Small intestine (tissue), 7 donors: ENCODE measurements at regions not wholly inside any gene's neighbourhood (a gene's known extent, or its start where the extent isn't known, plus 50 kb on each side); places are given as distances from the start of the nearest gene placed in this dataset.
A peak's percentile ranks its signal among the peaks of the same experiment; 100 is the strongest.

Experiments
- DNase-seq, 2 donors: peaks; one replicate each; pipeline versions ENCODE4 v3.0.0 to v3.0.0-alpha.2; 2013
- FAIRE-seq: peaks from 2 replicates; lab custom pipeline; 2012; peaks lifted over from hg19 to GRCh38; lab: Jason Lieb, UNC
- H3K27ac ChIP-seq, 3 donors: one replicate each; pipeline ENCODE4 v1.5.1; 2013; ENCODE audit warnings: low read length in 2 of 3, mild to moderate bottlenecking in 2 of 3, control low read depth in 1 of 3, inconsistent platforms in 1 of 3, low read depth in 1 of 3, moderate library complexity in 1 of 3
- H3K27me3 ChIP-seq, 3 donors: one replicate each; pipeline ENCODE4 v1.6.1; 2013; ENCODE audit warnings: low read length in 3 of 3, inconsistent platforms in 1 of 3; ENCODE audit not compliant: control insufficient read depth in 3 of 3, insufficient read depth in 3 of 3
- H3K36me3 ChIP-seq, 3 donors: one replicate each; pipeline ENCODE4 v1.6.1; 2013; ENCODE audit warnings: low read length in 3 of 3, inconsistent platforms in 1 of 3, low read depth in 1 of 3, mild to moderate bottlenecking in 1 of 3, moderate library complexity in 1 of 3; ENCODE audit not compliant: control insufficient read depth in 3 of 3, insufficient read depth in 2 of 3
- H3K4me1 ChIP-seq, 3 donors: one replicate each; pipeline ENCODE4 v1.6.1; 2013; ENCODE audit warnings: low read length in 2 of 3, inconsistent platforms in 1 of 3, low read depth in 1 of 3, mild to moderate bottlenecking in 1 of 3, moderate library complexity in 1 of 3; ENCODE audit not compliant: control insufficient read depth in 3 of 3, insufficient read depth in 2 of 3
- H3K4me3 ChIP-seq, 3 donors: one replicate each; pipeline ENCODE4 v1.5.1; 2013; ENCODE audit warnings: low read length in 3 of 3, control low read depth in 1 of 3, inconsistent platforms in 1 of 3, low read depth in 1 of 3, mild to moderate bottlenecking in 1 of 3, moderate library complexity in 1 of 3
- H3K9me3 ChIP-seq, 2 donors: one replicate each; pipeline ENCODE4 v1.6.1; 2013; ENCODE audit warnings: low read depth in 1 of 2, low read length in 1 of 2; ENCODE audit not compliant: control insufficient read depth in 2 of 2, insufficient read depth in 1 of 2
- WGBS, 3 donors: extraction: QIAGEN DNeasy Blood & Tissue Kit; methylation state at CpG; one replicate each; pipeline ENCODE4 v1.1.7; 2013; 5-methylcytosine and 5-hydroxymethylcytosine counted together
- donor health status: healthy with polysubstance abuse.
- donor health status: control.
- donor health status: control.
- donor health status: Bipolar disorder and iron deficiency.
- donor health status: healthy.

DNA sequence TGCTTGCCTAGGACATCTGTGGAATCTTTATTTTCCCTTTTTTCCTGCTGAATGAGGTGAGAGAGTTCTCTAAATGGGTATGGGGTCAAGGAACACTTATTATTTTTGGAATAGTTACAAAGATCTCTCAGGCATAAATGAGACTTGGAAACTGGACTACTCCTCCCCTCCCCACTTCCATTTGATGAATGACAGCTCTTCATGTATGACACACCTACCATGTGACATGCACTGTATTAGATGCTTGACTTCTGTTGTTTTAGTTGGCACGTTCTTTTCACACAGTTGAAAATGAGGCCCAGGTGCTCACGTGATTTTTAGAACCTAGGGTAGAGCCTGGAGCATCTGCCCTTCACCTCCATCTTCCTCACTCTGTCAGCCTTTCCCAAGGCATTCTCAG lies 62.4 kb downstream of the VCPKMT start:
- Histone ChIP-seq H3K4me1 (peaks cover 0 to 29% (median 6%) of the 10 kb centered on the region in 3 donors), H3K4me3 (no peak overlapping the region), H3K9me3 (no peaks in the 10 kb centered on the region), H3K27ac (no peak overlapping the region), H3K27me3 (no peaks in the 10 kb centered on the region), H3K36me3 (no peaks in the 10 kb centered on the region)
- no peak for DNase-seq
- 89 to 97% (median 94%) methylated on average over 2 of the region's 2 CpGs for whole genome bisulfite sequencing, 3 donors
- FAIRE-seq: no peak

DNA sequence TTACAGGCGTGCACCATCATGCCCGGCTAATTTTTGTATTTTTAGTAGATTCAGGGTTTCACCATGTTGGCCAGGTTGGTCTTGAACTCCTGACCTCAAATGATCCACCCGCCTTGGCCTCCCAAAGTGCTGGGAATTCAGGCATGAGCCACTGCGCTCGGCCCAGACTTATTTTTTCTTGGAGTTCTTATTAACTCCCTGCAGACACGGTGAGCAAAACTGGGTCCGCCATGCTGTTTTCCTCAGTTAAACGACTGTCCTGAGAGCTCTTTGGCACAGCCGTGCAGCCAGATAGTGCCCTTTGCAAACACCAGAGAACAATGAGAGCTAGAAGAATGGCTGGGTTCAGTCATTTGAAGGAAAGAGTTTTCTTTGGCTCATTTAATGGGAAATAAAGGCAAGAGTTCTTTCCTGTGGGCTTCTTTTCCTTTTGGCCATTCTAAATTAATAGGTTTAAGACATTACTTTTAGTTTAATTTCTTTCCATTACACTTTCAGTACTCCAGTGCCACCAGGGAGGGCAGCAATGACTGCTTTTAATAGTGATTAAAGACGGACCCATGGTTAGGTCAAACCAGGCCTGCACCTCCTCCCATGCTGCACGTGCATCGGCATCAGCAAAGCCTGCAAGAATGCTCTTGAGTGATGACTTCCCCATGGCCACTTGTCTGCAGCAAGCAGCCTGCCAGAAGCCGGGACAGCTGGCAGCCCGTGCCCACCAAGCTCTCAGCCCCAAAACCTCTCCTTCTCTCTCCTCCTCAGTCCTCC lies 60.7 kb downstream of the VCPKMT start:
- DNase-seq: no peak
- H3K36me3 ChIP-seq: no peaks in the 10 kb centered on the region
- H3K9me3 ChIP-seq: no peaks in the 10 kb centered on the region
- H3K27me3 ChIP-seq: no peaks in the 10 kb centered on the region
- FAIRE-seq: no peak
- H3K27ac ChIP-seq: no peak overlapping the region
- peaks cover 1 to 40% (median 6%) of the 10 kb centered on the region in 3 donors for H3K4me1 ChIP-seq
- WGBS, 3 donors: 69 to 83% (median 80%) methylated on average over 14 of the region's 14 CpGs
- H3K4me3 ChIP-seq: no peak overlapping the region

DNA sequence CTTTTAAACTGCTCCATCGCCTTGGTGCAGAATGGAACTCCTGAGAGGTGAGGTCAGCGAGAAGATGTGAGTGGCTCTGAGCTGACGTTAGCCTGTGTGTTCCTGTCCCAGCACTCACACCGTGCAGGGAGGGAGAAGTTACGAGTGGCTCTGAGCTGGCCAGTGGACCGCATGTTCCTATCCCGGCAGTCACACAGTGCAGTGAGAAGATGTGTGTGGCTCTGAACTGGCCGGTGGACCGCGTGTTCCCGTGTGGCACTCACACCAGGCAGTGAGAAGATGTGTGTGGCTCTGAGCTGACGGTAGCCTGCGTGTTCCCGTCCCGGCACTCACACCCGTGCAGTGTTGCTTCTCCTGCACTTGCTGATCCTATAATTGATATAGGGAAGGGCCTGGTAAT lies 59.9 kb downstream of the VCPKMT start:
- peaks cover 8 to 48% (median 11%) of the 10 kb centered on the region in 3 donors for H3K4me1 ChIP-seq
- H3K36me3 ChIP-seq: no peaks in the 10 kb centered on the region
- H3K27me3 ChIP-seq: no peaks in the 10 kb centered on the region
- no peak overlapping the region for H3K4me3 ChIP-seq
- no peak for DNase-seq
- no peak overlapping the region for H3K27ac ChIP-seq
- no peaks in the 10 kb centered on the region for H3K9me3 ChIP-seq
- WGBS, 3 donors: 83 to 95% (median 88%) methylated on average over 16 of the region's 16 CpGs
- no peak for FAIRE-seq

DNA sequence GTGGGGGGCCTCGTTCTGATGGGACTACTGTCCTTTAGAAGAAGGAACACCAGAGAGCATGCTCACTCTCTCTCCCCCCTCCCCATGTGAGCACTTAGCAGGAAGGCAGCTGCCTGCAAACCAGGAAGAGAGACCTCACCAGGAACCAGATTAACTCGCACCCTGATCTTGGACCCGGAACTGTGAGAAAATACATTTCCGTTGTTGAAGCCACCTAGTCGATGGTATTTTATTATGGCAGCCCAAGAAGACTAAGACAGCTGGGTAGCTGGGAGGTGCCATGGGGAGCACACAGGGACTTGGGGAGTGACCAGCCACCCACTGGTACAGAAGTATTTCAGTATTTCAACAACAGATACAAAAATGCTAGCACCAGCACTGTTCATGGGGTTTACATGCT lies 59.0 kb downstream of the VCPKMT start:
- no peak overlapping the region for H3K4me3 ChIP-seq
- no peak for FAIRE-seq
- no peak for DNase-seq
- no peaks in the 10 kb centered on the region for H3K36me3 ChIP-seq
- H3K4me1 ChIP-seq: peaks cover 8 to 57% (median 17%) of the 10 kb centered on the region in 3 donors
- no peaks in the 10 kb centered on the region for H3K9me3 ChIP-seq
- no peaks in the 10 kb centered on the region for H3K27me3 ChIP-seq
- peak overlapping the region in 2 of 3 donors; percentile 91 to 94 for H3K27ac ChIP-seq
- 63 to 77% (median 66%) methylated on average over 5 of the region's 5 CpGs for WGBS, 3 donors

GRCh38 chr14:50058113-50058512 lies 58.3 kb downstream of the VCPKMT start:
- DNase-seq (peak; percentile 82 to 88), FAIRE-seq (no peak)
- Histone ChIP-seq H3K27ac (peak overlapping the region; percentile 28 to 94 (median 91)), H3K27me3 (no peaks in the 10 kb centered on the region), H3K9me3 (no peaks in the 10 kb centered on the region), H3K4me3 (no peak overlapping the region), H3K4me1 (peaks cover 10 to 64% (median 19%) of the 10 kb centered on the region in 3 donors), H3K36me3 (no peaks in the 10 kb centered on the region)
- 11 to 71% (median 36%) methylated on average over 1 of the region's 1 CpG for WGBS, 3 donors
